ENCODE measurements at regions not wholly inside any gene's neighbourhood (a gene's known extent, or its start where the extent isn't known, plus 50 kb on each side); places are given as distances from the start of the nearest gene placed in this dataset.

- Histone ChIP-seq H2BK12ac (ENCODE audit: insufficient read length, low read depth, low read length) (no peak overlapping the region), H3K9me3 (ENCODE audit: control insufficient read depth, low read depth, low read length) (no peaks in the 10 kb centered on the region), H3K79me1 (ENCODE audit: insufficient read depth, low read depth, low read length, poor library complexity, severe bottlenecking) (no peaks in the 10 kb centered on the region), H3K4ac (ENCODE audit: low read depth, low read length) (no peak overlapping the region), H2AK5ac (ENCODE audit: insufficient read length, low read length) (no peak overlapping the region), H2BK5ac (ENCODE audit: insufficient read length, low read length) (no peak overlapping the region), H3K79me2 (ENCODE audit: insufficient read depth, low read length) (no peaks in the 10 kb centered on the region), H3K4me2 (ENCODE audit: insufficient read depth, insufficient read length, low read length) (no peak overlapping the region), H3K27me3 (ENCODE audit: insufficient read depth, low read length) (no peaks in the 10 kb centered on the region), H3K9ac (ENCODE audit: extremely low read depth, insufficient read length, low read length) (no peak overlapping the region), H3K27ac (ENCODE audit: insufficient read length, low read depth, low read length) (no peak overlapping the region), H3K18ac (ENCODE audit: insufficient read length, low read depth, low read length) (no peak overlapping the region), H3K56ac (ENCODE audit: insufficient read length, low read depth, low read length) (no peak overlapping the region), H3K23me2 (ENCODE audit: insufficient read length, low read depth, low read length, poor library complexity, severe bottlenecking) (no peaks in the 10 kb centered on the region), H2BK15ac (ENCODE audit: low read depth, low read length) (no peak overlapping the region), H3K23ac (ENCODE audit: insufficient read length, low read depth, low read length) (no peak overlapping the region), H4K91ac (ENCODE audit: insufficient read length, low read depth, low read length) (no peak overlapping the region), H3K14ac (ENCODE audit: insufficient read depth, low read length) (no peak overlapping the region), H3T11ph (ENCODE audit: low read length) (no peak overlapping the region), H2AFZ (ENCODE audit: low read length) (no peak overlapping the region), H4K8ac (replicated peaks; ENCODE audit: insufficient read length, low read depth, low read length) (no peak overlapping the region), H4K20me1 (ENCODE audit: control insufficient read depth, insufficient read depth, insufficient read length) (no peaks in the 10 kb centered on the region), H4K5ac (ENCODE audit: insufficient read length, low read depth, low read length) (no peak overlapping the region), H2BK20ac (ENCODE audit: low read depth, low read length, poor library complexity, severe bottlenecking) (no peak overlapping the region), H3K4me1 (ENCODE audit: insufficient read depth, low read length) (no peaks in the 10 kb centered on the region; the same call in 1 of the 2 replicates), H2BK120ac (ENCODE audit: low read depth, low read length, poor library complexity, severe bottlenecking) (no peak overlapping the region)
- WGBS (ENCODE audit: extremely low coverage, insufficient read length, low lambda C conversion rate): no CpG with 5 or more reads among the region's 7 CpGs
- peaks cover 27 to 30% of the 10 kb centered on the region in 2 experiments for H3K4me1 Mint-ChIP-seq
- no peak for TF ChIP-seq CTCF (conservative IDR thresholded peaks at IDR 0.05)
- peak overlapping the region in 1 of 3 experiments; percentile 9; a peak in 1 of 7 replicates for H3K27ac Mint-ChIP-seq
- DNase-seq: no peak
- no peak overlapping the region for H3K4me3 Mint-ChIP-seq
- peaks cover 6 to 28% (median 13%) of the 10 kb centered on the region in 3 experiments; a peak in 6 of 7 replicates for H3K36me3 Mint-ChIP-seq (ENCODE audit: insufficient read depth in 1 of 3, low read depth in 3 of 3)
- H3K9me3 Mint-ChIP-seq: no peaks in the 10 kb centered on the region; a peak in 2 of 5 replicates
- no peaks in the 10 kb centered on the region for H3K27me3 Mint-ChIP-seq (ENCODE audit: low read depth)
These were observed 173.0 kb downstream of the KATNIP start for GRCh38 chr16:27722892-27723450.
